GM19328 (cell line): ENCODE measurements at regions not wholly inside any gene's neighbourhood (a gene's known extent, or its start where the extent isn't known, plus 50 kb on each side); places are given as distances from the start of the nearest gene placed in this dataset.

ENCODE experiments used
- ATAC-seq: cut with Tn5 transposase; IDR thresholded peaks from one replicate; pipeline ENCODE4 v1.9.1; 2021; ENCODE audit warnings: mild to moderate bottlenecking, moderate library complexity; ENCODE audit not compliant: unreplicated experiment

DNA sequence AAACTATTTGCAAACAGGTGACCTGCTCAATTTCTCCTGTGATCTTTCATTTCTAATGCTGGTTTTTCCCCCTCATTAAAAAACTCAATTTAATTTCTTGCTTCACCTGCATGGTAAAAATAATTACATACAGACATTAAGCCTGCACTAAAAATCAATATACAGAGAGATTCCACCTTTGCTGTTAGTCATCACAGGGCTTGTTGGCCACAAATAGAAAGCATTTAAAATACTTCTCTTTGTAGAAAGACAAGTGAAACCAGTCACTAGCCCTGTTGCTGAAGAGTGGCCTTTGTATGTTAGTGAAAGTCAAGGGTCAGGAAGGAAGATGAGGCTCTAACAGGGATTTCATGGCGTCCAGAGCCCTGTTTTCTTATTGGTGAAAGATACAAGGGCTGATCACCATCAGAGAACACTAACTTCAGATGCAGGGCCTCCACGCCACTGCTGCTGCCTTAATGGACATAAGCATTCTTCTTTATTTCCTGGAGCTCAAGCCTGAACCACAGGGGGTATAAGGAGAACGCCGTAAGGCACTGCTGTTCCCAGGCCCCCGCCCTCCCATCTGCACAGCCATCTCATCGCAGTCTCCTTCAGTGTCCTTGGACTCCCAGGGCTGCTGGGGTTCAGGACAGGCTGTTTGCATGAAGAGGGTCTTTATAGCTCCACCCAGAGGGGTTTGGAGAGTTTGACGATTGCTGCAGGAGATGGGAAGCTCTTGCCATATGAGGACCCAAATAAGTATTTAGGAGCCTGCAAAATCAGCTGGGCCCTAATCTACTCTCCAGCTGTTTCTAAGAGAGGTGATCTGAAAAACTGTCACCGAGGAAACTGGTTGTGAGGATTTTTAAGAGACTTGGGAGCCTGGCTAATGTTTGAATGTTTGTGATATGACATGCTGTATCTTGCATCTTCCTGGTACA is 117.3 kb upstream of the IRF2BP2 start:
- ATAC-seq, result no peak

DNA sequence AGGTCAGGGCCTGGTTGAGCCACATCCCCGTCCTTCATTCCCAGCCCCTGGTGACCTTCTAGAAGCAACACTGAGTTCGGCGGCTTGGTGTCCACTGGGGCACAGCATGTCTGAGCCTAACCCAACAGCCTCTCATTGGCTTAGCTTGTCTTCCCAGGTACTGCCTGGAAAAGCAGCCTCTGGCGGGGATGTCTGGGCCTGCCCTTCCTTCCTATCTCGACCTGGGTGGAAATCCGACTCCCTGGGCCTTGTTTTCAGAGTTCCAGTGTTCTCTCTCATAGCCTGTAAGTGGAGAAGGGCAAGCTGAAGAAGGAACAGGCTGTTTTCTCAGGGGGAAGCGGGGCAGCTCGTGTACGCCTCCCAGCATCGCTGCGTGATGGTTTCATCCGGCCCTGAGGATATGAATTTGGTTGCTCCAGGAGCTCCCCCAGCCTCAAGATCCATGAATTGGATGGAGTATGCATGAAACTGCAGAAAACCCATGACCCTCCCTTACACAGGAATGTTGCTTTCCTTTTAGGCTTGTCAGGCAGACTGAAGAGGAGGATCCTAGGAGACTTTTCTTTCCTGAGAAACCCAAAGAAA is 116.5 kb upstream of the IRF2BP2 start:
- no peak for ATAC-seq

DNA sequence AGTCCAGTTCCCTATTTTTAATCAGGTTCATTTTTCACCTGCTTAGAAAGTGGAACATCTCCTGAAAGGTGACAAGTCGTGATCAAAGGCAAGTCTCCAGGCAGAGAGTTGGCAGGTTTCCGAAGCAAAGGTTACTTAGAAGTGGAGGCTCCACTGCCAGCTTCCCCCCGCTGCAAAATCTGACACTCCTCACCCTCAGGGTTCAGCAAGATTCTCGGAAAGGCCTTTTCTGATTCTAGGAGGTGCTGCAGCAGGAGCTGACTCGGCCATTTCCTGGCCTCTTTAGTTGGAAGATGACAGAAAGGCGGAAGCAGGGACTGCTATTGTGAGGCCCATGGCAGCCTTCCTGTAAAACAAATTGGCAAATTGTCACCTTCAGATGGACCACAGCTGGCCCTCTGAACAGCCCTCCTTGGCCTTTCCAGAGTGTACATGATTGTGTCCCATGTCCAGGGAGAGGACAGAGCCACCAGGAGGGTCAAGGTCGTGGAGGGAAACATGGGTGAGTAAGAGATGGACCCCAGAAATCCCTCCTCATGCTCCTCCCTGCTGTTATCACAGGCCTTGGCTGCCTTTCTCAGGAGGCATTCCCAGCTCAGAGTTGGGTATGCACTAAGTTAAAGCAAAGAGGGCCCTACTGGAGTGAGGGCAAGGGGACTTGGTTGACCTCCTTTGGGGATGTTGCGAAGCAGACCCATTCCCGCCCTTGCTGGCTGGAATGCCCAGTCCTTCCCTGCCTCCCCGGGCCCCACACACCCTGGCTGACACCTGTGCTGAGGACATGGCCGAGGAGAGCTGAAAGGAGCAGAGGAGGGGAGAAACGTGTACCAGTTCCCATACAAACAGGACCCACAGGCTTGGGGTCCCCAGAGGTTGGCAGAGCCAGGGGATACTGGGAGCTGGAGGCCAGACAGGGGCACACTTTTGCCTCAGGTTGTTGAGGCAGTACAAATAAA is 115.5 kb upstream of the IRF2BP2 start:
- no peak for ATAC-seq

DNA sequence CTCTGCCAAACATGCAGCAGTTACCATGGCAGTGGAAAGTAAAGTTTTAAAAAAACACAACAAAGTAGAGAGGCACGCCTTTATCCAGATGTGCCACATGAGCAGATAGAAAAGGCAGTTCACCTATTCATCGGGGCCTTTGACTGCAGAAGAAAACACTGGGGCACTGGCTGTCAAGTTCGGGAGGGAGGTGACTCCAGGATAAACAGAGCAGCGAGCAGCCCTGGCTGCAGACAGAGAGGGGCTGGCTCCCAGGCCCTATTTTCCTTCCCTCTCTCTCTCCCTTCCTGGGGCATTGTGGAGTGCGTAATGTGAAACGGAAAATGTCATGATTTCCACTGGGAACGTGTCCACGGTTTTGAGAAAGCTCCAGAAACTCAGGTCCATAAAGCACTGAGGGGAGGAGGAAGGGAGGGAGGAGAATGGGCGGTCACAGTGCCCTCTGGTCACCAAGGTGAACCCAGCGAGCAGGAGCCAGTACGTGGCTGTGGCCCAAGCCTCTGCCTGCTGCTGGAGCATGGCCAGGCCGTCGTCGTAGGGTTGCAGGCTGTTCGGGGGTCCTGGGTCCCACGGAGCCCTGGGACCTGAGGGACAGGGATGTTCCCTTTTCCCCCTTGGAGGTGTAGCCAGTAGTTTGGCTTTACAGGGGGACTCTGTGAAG is 114.7 kb upstream of the IRF2BP2 start:
- no peak for ATAC-seq

DNA sequence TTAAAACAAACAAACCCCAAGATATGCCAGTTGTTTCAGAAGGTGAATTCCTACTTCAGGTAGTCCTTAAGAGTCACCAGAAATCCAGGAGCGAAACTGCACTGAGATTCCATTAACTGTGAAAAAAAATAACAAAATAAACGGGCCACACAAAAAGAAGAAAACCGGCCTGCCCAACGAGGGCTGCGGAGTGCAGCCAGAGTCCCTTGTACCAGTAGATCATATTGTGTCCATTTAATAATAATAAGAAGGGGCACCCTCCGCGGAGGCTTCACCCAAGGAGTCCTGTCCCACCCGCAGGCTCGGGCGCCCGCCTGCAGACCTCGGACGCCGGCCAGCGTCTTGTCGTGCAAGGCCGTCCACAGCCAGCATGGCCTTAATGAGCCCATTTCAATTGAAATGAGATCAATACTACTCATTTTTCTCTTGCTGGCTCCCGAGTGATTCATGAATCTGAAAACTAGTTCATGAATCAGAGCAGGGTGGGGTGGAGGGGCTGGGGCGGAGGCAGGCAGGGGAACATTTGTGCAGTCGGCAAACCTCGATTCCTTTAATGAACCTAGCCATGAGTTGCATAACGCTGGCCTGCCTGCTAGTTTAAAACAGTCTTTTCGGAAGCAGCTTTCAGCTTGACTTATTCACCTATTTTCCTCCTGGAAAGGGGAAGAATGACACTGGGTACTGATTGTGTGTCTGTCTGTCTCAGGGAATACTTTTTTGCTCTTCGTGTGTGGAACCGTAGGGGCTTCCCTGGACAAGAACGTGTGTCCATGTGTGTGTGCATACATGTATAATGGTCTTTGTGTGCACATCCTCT is 113.1 kb upstream of the IRF2BP2 start:
- no peak for ATAC-seq

DNA sequence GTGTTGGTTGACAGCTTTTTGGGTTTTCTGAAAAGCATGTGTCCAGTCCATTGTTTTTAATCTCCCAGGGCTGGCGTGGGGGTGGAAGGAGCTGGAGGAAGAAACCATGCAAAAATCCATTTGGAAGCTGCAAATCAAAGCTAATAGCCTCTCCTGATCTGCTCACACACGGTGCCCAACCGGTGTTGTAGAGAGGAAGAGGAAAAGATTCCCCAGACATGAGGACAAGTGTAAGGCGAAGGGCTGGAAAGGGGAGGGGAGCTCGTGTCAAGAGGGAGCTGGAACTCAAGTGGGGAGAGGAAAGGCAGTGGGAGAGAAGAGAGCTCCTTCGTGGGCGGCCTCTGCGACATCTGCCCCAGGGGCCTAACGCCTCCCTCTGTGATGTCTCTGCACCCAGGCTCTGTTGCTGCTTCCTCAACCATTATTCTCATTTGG is 112.3 kb upstream of the IRF2BP2 start:
- no peak for ATAC-seq

DNA sequence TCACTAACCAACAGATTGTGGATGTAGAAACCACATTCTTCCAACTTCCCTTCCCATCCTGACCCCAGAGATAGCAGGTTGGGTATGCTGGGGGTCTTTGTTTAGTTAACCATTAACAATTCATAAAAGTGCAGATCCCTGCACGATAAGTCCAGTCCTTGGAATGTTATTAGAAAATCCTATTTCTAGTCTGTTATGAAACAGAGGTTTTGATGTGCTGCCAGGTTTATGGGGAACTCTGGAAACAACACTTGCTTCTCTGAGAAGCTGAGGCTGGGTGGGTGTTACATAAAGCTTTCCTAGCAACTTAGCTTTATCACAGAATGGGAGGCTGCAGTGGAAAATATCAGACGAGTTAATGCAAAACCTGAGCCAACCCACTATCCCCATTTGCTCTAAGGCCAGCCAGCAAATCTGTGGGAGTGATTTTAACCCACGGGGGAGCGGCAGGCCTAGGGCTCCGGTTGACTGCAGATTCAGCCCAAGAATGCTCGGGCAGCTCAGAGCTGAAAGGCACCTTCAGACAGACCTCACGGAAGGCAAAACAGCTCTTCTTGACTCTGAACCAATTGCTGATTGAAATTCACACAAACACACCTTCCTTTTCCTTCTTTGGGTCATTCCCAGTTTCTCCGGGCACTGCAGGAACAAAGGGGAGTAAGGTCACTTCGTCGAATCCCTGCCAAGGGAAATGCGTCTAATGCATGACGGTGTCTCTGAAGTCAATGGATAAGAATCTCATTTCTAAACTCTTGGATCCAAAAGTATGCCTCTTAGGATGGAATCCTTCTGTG is 111.7 kb upstream of the IRF2BP2 start:
- ATAC-seq, result no peak

DNA sequence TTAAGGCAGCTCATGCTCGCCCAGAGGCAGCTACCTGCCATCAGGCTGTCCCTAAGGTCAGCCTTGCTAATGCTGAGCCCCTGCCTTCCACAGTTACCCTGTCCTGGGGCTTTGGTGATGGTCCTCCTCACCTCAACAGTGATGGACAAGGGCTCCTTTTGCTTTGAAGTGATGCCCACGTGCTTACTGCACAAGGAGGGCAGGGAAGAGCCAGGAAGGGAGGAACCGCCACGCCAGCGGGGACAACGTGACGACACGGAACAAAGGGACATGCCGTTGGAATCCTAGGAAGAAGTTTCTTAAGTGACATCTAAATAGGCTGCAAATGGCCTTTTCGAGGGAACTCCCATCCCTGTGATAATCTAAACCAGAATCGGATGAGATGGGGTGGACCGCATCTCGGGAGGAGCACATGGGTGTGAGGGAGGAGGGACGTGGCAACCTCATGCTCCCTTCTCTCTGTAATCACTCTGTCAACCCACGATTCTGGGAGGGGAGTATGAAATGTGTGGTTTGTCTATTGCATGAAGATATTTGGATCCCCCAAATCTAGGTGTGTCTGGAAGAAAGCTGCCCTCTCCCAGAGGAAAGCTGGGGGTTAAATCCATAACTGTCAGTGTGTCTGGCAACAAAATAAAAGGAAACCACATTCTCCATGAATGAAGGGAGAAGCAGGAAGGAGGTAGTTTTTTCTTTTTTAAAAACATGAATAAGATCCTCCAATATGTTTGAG is 110.9 kb upstream of the IRF2BP2 start:
- ATAC-seq, result no peak

DNA sequence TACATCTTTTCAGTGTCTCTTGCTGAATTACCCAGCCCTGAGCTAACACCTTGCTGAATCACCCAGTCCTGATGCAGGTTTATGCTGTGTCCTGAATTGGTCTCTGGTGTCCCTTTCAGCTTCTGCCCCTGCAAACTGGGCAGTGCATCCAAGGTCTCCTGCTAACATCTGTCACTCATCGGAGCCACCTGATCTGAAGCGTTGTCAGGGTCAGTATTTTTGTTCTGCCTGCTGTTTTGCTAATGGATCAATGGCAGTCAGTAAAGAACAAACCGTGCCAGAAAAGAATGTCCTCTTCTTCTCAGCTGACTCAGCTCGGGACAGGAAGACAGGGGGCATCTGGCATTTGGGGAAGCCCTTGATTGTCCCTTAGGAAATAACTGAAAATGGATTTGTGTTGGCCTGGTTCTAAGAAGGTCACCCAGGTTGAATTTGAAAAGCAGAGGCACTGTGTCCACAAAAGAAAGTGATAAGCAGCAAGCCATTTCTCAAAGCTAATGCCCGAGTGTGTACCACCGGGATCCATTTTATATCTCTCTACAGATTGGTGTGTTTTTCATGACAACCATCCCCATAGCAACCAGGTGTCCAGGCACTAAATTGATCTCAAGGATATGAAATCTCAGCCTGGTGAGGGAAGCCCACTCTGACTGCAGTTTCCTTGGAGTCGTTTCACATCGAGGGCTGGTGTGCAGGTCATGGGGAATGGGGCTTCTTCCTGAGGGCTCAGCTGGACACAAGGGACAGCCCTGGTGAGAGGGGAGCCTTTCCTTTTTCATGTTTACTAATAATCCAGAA is 109.7 kb upstream of the IRF2BP2 start:
- no peak for ATAC-seq

DNA sequence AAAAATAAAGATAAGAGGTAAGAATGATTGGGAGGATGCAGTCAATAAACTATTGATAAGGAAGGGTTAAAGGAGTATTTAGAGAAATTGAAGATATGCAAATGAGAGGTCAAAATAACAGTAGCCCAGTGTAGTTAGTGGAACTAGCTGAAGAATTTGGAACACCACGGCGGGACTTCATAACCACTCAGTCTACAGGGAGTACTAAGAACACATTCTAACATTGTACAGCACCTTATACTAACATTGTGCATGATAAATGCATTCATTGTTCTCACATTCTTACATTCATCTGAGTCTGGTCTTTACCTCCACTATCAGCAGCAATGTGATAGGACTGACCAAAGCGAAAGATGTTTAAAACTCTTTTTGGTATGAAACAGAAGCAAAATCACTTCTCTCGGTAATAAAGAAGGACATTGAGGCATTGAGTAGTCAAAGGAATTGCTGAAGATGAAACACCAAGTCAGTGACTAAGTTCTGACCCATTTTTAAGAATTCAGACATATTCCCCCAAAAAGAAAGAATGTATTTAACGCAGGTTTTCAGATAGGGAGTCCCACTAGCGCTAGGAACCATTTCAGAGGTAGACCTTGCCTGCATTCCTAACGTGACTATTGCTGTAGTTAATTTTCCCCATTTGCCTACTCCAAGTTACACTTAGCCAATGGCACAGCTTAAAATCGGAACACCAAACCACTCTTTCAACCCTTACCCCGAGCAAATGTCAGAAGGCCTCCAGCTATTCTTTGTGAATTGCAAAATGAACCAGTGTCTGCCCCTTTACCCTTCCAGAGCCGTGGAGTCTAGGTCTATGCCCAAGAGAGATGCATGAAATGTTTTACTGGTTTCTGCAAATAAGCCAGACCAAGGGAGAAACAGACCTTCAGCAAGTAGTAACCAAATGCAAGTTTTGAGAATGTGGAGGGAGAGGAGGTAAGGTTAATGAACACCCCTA is 108.8 kb upstream of the IRF2BP2 start:
- no peak for ATAC-seq

DNA sequence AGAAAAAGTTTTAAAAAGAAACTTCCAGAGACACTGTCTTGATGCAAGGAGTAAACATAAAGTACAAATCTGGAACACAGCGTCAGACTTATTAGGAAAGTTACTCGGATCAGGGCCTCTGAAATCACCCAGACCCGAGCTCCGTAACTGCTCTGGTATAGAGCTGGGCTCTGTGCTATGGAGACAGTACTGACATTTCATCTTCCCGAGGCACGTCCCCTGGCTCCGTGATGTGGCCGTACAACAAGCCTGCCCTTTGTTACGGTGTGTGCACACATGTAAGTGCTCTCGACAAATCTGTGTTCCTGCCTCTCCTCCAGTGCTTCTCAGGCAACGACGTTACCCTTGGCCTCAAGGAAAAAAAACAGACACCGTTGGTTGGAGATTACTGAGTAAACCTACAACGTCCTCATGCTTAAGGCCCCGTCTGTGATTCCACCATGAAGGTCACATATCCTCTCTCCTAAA is 107.0 kb upstream of the IRF2BP2 start:
- ATAC-seq, result no peak

DNA sequence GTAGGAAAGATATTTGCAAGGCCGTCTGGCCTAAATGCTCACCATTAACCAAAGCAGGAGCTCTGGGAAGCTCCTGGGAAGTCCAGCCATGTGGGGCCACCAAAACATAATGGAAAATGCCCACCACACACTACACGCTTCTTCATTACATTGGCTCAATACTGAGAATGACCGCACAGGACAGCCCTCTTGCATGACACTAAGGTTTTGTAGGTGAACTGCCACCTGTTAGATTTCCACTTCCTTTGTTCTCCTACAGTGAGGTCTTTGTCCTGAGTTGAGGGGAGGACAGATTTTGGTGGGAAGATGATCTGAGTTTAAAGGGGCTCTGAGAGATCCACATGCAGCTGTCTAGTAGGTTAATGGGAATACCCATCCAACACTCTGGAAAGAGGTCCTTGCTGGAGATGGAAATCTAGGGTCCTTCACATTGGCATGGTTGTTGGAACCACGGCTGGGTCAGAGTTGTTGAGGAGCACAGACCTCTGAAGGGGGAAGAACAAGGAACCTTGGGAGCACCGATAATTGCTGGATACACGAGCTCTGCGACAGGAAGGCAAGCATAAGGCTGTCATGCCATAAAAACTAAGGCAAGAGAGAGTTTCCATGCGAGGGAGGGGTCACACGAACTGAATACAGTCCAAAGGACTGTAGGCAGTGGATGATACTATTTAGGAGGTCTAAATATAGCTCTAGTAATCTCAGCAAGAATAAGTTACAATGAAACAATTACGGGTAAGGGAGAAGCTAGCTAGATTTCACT is 105.5 kb upstream of the IRF2BP2 start:
- no peak for ATAC-seq

DNA sequence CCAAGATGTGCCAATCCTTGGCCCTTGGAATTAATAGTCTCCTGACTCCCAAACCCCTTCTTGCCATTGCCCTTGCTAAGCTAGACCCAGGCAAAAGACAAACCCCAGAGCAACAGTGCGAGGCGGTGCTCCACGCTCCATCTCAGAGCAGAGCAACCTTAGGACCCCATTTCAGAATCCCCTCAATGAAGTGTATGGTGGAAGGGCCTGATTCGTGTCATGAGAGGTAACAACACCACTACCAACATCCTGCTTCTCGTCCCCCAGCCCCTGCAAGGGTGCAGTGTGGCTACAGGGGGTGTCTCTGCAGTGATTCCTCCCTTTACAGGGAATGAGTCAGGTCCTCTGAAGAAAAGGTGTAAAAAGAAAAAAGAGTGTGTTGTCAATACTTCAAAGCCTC is 103.9 kb upstream of the IRF2BP2 start:
- no peak for ATAC-seq

DNA sequence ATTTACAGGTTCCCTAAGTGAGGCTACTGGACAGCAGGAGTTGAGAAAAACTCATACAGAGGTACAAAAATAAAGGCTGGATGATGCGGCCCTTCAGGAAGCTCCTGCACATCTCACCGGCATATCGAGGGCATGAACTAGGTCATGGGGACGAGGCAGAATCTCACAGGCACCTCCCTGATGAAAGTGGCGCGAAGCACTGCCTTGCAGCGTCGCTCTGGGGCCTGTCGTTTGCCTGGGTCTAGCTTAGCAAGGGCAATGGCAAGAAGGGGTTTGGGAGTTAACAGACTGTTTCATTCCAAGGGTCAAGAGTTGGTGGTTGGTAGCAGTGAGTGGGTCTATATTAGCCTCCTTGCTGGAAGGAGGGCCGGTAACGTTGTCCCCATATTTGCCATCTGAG is 103.5 kb upstream of the IRF2BP2 start:
- no peak for ATAC-seq

DNA sequence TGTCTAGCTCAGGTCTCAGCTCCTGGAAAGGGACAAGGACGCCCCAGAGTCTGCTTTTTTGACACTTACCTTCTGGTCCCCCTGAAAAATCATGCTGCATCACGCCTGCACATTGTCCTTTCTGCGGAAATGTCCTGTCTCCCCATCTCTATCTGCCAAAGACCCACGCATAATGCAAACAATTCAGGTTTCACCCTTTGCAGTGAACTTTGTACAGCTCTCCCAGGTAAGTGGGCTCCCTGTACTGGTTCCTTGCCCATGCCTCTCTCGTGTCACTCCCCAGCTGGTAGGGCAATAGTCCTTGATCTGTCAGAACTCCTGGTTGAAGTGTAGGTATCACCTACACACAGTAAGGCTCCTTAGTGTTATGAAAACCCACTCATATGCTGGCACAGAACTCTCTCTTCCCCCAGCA is 102.9 kb upstream of the IRF2BP2 start:
- ATAC-seq, result no peak
